ENCODE measurements at regions not wholly inside any gene's neighbourhood (a gene's known extent, or its start where the extent isn't known, plus 50 kb on each side); places are given as distances from the start of the nearest gene placed in this dataset.
"Not testable (repeated sequence)": the region's sequence is repeated elsewhere in the genome, so short reads cannot be mapped to it uniquely, and the experiment has no call there.

GRCh38 chr12:61251076-61251475 is 1009.1 kb upstream of the USP15 start:
- no peaks in the 10 kb centered on the region for H3K36me3 Mint-ChIP-seq (ENCODE audit: low read depth, unreplicated experiment)
- peaks cover 1% of the 10 kb centered on the region for H3K27me3 Mint-ChIP-seq (ENCODE audit: unreplicated experiment)
- no peaks in the 10 kb centered on the region for H3K4me1 Mint-ChIP-seq (ENCODE audit: unreplicated experiment)
- H3K27ac Mint-ChIP-seq (ENCODE audit: unreplicated experiment): no peak overlapping the region
- H3K4me3 Mint-ChIP-seq (ENCODE audit: unreplicated experiment): no peak overlapping the region
- H3K9me3 Mint-ChIP-seq (ENCODE audit: unreplicated experiment): no peaks in the 10 kb centered on the region
- no peak for DNase-seq (ENCODE audit: low spot score)
- no peak for TF ChIP-seq CTCF (IDR thresholded peaks at IDR 0.05; ENCODE audit: unreplicated experiment)

- Mint-ChIP-seq H3K27ac (ENCODE audit: unreplicated experiment) (no peak overlapping the region), H3K27me3 (ENCODE audit: unreplicated experiment) (no peaks in the 10 kb centered on the region), H3K36me3 (ENCODE audit: low read depth, unreplicated experiment) (no peaks in the 10 kb centered on the region), H3K9me3 (ENCODE audit: unreplicated experiment) (no peaks in the 10 kb centered on the region), H3K4me3 (ENCODE audit: unreplicated experiment) (no peak overlapping the region), H3K4me1 (ENCODE audit: unreplicated experiment) (no peaks in the 10 kb centered on the region)
- no peak for TF ChIP-seq CTCF (IDR thresholded peaks at IDR 0.05; ENCODE audit: unreplicated experiment)
- DNase-seq (ENCODE audit: low spot score): no peak
These were observed 1006.0 kb upstream of the USP15 start for GRCh38 chr12:61254225-61254624.

- not testable (repeated sequence) for H3K27me3 Mint-ChIP-seq (ENCODE audit: unreplicated experiment); DNase-seq (ENCODE audit: low spot score); H3K27ac Mint-ChIP-seq (ENCODE audit: unreplicated experiment); H3K4me1 Mint-ChIP-seq (ENCODE audit: unreplicated experiment); H3K4me3 Mint-ChIP-seq (ENCODE audit: unreplicated experiment)
- Mint-ChIP-seq H3K36me3 (ENCODE audit: low read depth, unreplicated experiment) (peaks cover 17% of the 10 kb centered on the region), H3K9me3 (ENCODE audit: unreplicated experiment) (peaks cover 15% of the 10 kb centered on the region)
These were observed 995.9 kb upstream of the USP15 start for GRCh38 chr12:61264294-61264693.

GRCh38 chr12:61267474-61267873 is 992.7 kb upstream of the USP15 start:
- Mint-ChIP-seq H3K27ac (ENCODE audit: unreplicated experiment) (no peak overlapping the region), H3K4me1 (ENCODE audit: unreplicated experiment) (peaks cover 4% of the 10 kb centered on the region), H3K27me3 (ENCODE audit: unreplicated experiment) (no peaks in the 10 kb centered on the region), H3K4me3 (ENCODE audit: unreplicated experiment) (no peak overlapping the region), H3K9me3 (ENCODE audit: unreplicated experiment) (peaks cover 15% of the 10 kb centered on the region), H3K36me3 (ENCODE audit: low read depth, unreplicated experiment) (peaks cover 13% of the 10 kb centered on the region)
- no peak for TF ChIP-seq CTCF (IDR thresholded peaks at IDR 0.05; ENCODE audit: unreplicated experiment)
- no peak for DNase-seq (ENCODE audit: low spot score)

- no peaks in the 10 kb centered on the region for H3K36me3 Mint-ChIP-seq (ENCODE audit: low read depth, unreplicated experiment)
- no peaks in the 10 kb centered on the region for H3K9me3 Mint-ChIP-seq (ENCODE audit: unreplicated experiment)
- H3K27me3 Mint-ChIP-seq (ENCODE audit: unreplicated experiment): no peaks in the 10 kb centered on the region
- no peak for TF ChIP-seq CTCF (IDR thresholded peaks at IDR 0.05; ENCODE audit: unreplicated experiment)
- no peak overlapping the region for H3K27ac Mint-ChIP-seq (ENCODE audit: unreplicated experiment)
- no peak for DNase-seq (ENCODE audit: low spot score)
- H3K4me1 Mint-ChIP-seq (ENCODE audit: unreplicated experiment): no peaks in the 10 kb centered on the region
- H3K4me3 Mint-ChIP-seq (ENCODE audit: unreplicated experiment): no peak overlapping the region
These were observed 987.8 kb upstream of the USP15 start for GRCh38 chr12:61272441-61272840.

All from endothelial cell (in vitro differentiated cells).